Midbrain (tissue), 1 donor: ENCODE measurements at regions not wholly inside any gene's neighbourhood (a gene's known extent, or its start where the extent isn't known, plus 50 kb on each side); places are given as distances from the start of the nearest gene placed in this dataset.

Experiments used
- DNase-seq: peaks from one replicate; lab custom pipeline; 2025; lab: John Stamatoyannopoulos, UW

DNA sequence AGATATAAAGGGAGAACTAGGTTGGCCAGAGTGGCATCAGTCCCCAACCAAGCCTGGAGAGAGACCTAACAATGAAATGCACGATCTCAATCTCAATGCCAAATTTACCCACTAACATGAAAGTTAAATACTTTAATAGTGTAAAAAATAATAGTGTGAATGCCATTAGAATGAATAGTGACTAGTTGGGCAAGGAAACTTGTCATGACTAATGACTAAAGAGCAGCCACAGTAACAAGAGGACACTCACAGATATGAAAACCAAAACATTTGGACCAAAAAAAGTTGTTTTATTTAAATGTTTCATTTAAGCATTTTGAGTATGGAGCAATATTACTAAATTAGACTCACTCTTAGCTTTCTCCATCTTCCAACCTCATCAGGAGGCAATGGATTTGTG lies 1853.8 kb downstream of the EFNA5 start:
- DNase-seq = no peak

- DNase-seq = no peak
Observed at GRCh38 chr5:105812304-105812703, 1858.4 kb downstream of the EFNA5 start.

- DNase-seq = no peak
Observed at GRCh38 chr5:105807951-105808350, 1862.8 kb downstream of the EFNA5 start.

DNA sequence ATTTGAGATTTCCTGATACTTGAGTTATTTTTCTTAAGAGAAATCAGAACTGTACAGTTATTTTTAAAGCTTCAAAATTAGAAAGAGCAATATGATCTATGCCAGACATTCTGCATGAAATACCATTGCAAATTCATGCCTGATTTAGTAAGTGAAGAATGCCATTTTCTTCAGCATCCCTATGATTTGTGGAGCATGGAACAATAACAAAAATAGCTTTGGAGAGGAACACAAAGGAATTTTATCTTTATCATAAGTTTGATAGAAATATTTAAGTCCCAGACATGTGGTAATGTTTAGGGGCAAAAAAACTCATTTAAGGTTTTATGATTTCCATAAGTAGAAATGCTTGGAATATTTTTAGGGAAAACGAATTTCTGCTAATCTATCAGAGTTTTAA lies 1863.4 kb downstream of the EFNA5 start:
- no peak for DNase-seq

DNA sequence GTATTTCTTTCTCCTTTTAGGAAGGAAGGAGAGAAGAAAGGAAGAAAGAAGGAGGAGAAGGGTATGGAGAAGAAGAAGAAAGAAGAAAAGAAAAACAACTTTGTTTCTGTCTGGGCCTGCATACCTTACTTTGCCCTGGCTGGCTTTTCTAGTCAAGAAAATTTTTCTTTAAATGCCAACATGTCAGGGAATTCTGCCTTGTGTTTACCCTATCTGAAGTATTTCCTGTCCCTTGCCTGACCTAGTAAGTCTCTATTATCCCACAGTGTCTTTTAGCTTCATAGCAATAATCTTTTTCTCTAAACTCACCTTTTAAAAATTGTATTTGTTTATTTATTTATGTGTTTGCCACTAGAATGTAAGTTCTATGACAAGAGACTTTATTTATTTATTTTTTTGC lies 1864.1 kb downstream of the EFNA5 start:
- DNase-seq = no peak

GRCh38 chr5:105803431-105803830 lies 1867.3 kb downstream of the EFNA5 start:
- DNase-seq = no peak

DNA sequence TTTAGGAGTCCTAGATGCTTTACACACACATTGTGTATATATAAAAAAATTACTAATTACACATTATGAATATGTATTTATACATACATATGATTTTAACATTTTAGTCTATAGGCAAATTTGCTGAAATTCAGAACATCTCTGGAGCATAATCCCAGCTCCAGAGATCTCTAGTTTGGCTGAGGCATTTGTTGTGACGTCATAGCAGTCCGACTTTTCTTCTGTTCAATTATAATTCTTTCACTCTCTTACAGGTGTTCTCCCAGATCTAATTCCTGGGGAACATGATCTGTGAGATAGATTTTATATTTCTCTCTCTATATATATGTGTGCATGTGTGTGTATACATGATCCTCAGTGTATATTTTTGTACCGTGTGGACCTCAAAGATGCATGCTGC lies 1876.2 kb downstream of the EFNA5 start:
- no peak for DNase-seq

- no peak for DNase-seq
Observed at GRCh38 chr5:105789246-105789645, 1881.5 kb downstream of the EFNA5 start.

GRCh38 chr5:105783811-105784210 lies 1886.9 kb downstream of the EFNA5 start:
- no peak for DNase-seq

GRCh38 chr5:105782501-105782900 lies 1888.2 kb downstream of the EFNA5 start:
- DNase-seq = no peak

DNA sequence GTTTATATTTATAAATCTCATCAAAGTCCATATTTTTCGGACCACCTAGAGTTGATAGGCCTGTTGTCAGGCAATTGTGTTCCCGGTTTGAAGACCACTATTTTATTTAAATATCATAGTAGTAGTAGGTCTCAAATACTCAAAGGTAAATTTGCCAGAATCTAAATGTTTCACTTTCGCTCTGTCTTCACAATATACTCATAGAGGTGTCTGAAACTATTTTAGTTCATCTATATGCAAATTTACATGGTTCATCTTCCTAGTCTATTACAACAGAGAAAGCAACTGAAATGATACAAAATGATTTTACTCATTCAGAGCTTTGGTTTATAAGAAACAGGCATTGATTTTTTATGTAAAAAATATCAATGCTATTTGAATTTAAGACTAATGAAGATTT lies 1897.5 kb downstream of the EFNA5 start:
- DNase-seq = no peak

- DNase-seq = no peak
Observed at GRCh38 chr5:105767267-105767666, 1903.5 kb downstream of the EFNA5 start.

- DNase-seq = no peak
Observed at GRCh38 chr5:105762728-105763127, 1908.0 kb downstream of the EFNA5 start.

- DNase-seq = no peak
Observed at GRCh38 chr5:105754056-105754455, 1916.7 kb downstream of the EFNA5 start.

DNA sequence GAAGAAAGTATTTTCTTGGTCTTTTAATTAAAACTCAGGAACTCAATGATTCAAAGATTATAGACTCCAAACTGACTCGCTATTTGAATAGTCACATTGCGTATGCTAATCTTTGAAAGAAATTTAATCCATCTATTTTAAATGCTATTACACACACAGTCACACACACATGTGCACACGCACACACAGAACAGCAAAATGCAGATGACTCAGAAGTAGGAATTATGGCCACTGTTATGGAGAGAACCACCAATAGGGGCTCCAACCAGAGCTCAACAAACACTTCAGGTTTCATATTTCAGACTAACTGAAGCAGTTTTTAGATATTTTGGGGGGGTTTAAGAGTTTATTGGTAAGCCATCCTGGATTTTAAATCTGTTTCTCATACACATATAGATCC lies 1917.9 kb downstream of the EFNA5 start:
- DNase-seq = no peak

- no peak for DNase-seq
Observed at GRCh38 chr5:105751908-105752307, 1918.8 kb downstream of the EFNA5 start.

DNA sequence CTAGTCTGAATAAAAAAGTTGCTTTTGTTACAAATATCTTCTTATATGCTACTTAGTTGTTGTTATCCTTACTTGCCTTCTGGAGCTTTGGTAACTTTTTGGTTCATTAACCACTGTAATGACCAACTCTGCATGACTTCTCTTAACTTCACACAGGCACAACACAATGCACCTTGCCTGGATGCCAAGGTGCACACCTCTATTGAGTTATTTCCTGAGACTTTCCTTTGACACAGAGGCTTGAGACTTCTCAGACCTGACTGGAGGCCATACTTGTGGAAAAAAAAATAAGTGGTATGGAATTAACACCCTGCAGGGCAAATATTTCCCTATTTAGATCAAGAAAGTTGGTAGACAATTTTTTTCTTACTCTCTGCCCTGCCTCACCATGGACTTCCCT lies 1925.6 kb downstream of the EFNA5 start:
- DNase-seq = no peak

DNA sequence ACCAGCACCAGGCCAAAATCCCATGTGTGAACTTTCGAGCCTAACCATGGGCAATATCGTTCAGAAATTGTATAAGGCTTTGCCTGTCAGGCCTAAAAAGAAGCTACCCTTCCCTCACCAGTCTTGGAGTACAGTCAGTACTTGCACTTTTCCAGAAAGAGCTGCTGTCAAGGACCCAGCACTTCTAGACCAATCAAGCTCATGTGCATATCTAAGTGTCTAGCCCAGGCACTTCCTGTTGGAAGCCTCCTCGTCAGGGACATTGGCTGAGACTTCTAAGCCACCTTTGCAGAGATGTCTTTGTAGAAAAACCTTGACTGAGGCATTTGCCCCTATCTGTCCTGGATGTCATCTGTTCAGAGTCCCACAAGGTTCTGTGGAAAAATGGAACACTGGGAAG lies 1930.5 kb downstream of the EFNA5 start:
- no peak for DNase-seq

DNA sequence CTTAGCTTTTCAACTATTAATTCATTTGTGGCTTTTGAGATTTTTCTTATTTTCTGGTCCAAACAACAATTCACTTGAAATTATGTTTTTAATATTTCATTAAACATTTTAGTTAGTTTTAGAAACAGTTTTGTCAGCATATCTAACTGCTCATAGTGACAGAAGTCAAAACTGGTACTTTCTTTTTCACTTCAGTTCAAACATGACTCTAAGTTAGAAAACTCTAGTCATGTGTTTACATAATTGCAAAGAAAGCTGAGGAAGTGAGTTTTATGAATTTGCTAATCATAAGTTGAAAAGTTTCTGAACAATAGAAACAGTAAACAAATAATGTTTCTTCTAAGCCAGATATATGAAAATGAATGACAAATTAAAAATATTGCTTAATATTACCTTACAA lies 1931.0 kb downstream of the EFNA5 start:
- DNase-seq = no peak

DNA sequence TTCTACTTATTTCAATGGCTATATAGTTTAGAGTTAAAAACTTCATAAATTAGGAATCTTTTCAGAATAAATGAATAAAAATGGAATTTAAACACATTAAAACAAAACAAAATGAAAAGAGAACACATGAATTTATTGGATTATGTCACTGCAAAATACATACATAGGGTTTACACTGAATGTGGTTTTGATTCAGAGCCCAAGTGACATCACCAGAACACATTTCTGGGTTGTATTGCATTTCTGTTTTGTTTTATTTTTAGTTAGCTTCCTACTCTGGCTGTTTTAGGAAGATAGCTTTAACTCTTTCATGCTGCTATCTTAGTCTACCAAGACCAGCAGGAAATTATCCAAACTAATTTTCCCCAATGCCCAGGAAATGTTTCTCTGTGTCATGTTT lies 1935.0 kb downstream of the EFNA5 start:
- no peak for DNase-seq

GRCh38 chr5:105730982-105731381 lies 1939.8 kb downstream of the EFNA5 start:
- no peak for DNase-seq

GRCh38 chr5:105726093-105726492 lies 1944.6 kb downstream of the EFNA5 start:
- DNase-seq = no peak

DNA sequence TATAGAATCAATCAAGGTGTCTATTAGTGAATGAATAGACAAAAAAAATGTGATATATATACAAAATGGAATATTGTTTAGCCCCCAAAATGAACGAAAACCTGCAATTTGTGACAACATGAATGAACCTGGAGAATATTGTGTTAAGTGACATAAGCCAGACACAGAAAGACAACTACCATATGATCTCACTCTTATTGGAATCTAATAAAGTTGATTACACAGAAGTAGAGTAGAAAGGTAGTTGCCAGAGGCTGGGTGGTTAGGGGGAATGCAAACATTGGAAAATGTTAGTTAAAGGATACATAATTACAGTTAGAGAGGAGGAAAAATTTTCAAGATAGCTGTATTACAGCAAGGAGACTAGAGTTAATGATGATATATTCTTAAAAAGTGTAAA lies 1962.3 kb downstream of the EFNA5 start:
- DNase-seq = no peak

GRCh38 chr5:105702323-105702722 lies 1968.4 kb downstream of the EFNA5 start:
- no peak for DNase-seq

- DNase-seq = no peak
Observed at GRCh38 chr5:105696440-105696839, 1974.3 kb downstream of the EFNA5 start.
